ENCODE measurements at regions not wholly inside any gene's neighbourhood (a gene's known extent, or its start where the extent isn't known, plus 50 kb on each side); places are given as distances from the start of the nearest gene placed in this dataset.

GRCh38 chr4:91681091-91681490 is 622.7 kb upstream of the GRID2 start:
- TF ChIP-seq CTCF (IDR thresholded peaks at IDR 0.05; ENCODE audit: insufficient read depth, low read depth, low read length) (no peak), EZH2 (IDR thresholded peaks at IDR 0.05; ENCODE audit: insufficient read depth, low read length) (no peak)
